OCI-LY3 (cell line): ENCODE measurements at regions not wholly inside any gene's neighbourhood (a gene's known extent, or its start where the extent isn't known, plus 50 kb on each side); places are given as distances from the start of the nearest gene placed in this dataset.

ENCODE experiments used
- CTCF ChIP-seq: fragments of 200-600, 300-600 bp; sonication (generic); IDR thresholded peaks from 2 replicates; pipeline ENCODE4 v1.5.1; 2014; ENCODE audit warnings: antibody characterized with exemption, low read length, low read depth
- EZH2phosphoT487 ChIP-seq: fragments of 200-600 bp; shearing (Covaris generic); IDR thresholded peaks from 2 replicates; pipeline ENCODE4 v1.6.1; 2018; ENCODE audit warnings: antibody characterized with exemption, mixed run types, low read depth

- TF ChIP-seq CTCF (no peak), EZH2phosphoT487 (no peak)
Observed at GRCh38 chr22:49589811-49590210, 237.9 kb downstream of the BRD1 start.
